ENCODE measurements at regions not wholly inside any gene's neighbourhood (a gene's known extent, or its start where the extent isn't known, plus 50 kb on each side); places are given as distances from the start of the nearest gene placed in this dataset.

DNA sequence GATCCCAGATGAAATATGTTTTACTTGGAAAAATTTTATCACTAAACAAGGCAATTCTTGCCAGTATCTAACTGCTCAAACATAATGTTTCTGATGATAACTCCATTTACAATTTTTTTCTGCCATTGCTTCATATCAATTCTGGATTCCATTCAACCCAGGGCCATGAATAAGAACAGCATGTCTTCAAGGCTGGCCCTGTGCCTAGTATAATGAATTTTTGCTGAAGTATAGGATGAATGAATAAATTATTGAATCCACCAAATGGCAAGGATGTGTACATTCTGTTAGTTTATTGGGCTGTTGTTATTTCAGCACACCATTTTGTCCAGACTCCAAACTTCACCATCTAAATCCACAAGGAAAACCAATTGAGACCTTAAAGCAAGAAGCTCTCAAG is 414.7 kb downstream of the HS3ST3B1 start:
- no peaks in the 10 kb centered on the region for H3K4me1 Mint-ChIP-seq (ENCODE audit: low read depth, unreplicated experiment)
- BruUV-seq (replicated peaks): no TSS peak
- no peak for TF ChIP-seq CTCF (IDR thresholded peaks at IDR 0.05; ENCODE audit: unreplicated experiment)
- intact Hi-C loops (cut with micrococcal nuclease; ENCODE audit: unreplicated experiment): no loop called here
- no peak overlapping the region for H3K4me3 Mint-ChIP-seq (ENCODE audit: low read depth, unreplicated experiment)
- no peaks in the 10 kb centered on the region for H3K36me3 Mint-ChIP-seq (ENCODE audit: insufficient read depth, unreplicated experiment)
- no peak for DNase-seq
- no peak overlapping the region for H3K27ac Mint-ChIP-seq (ENCODE audit: unreplicated experiment)
- no peaks in the 10 kb centered on the region for H3K27me3 Mint-ChIP-seq (ENCODE audit: unreplicated experiment)
- CTCF ChIA-PET: no interaction called here
- H3K9me3 Mint-ChIP-seq (ENCODE audit: low read depth, unreplicated experiment): peaks cover 13% of the 10 kb centered on the region

GRCh38 chr17:14712611-14713021 is 411.7 kb downstream of the HS3ST3B1 start:
- BruUV-seq (replicated peaks): no TSS peak
- no peaks in the 10 kb centered on the region for H3K27me3 Mint-ChIP-seq (ENCODE audit: unreplicated experiment)

GRCh38 chr17:14704121-14704520 is 403.2 kb downstream of the HS3ST3B1 start:
- BruUV-seq (replicated peaks): no TSS peak
- CTCF ChIA-PET: no interaction called here

More at GRCh38 chr17:14712611-14713021, 411.7 kb downstream of the HS3ST3B1 start:
- DNase-seq: no peak
- CTCF ChIA-PET: no interaction called here
- Mint-ChIP-seq H3K9me3 (ENCODE audit: low read depth, unreplicated experiment) (peaks cover 8% of the 10 kb centered on the region), H3K4me3 (ENCODE audit: low read depth, unreplicated experiment) (no peak overlapping the region), H3K27ac (ENCODE audit: unreplicated experiment) (no peak overlapping the region), H3K36me3 (ENCODE audit: insufficient read depth, unreplicated experiment) (no peaks in the 10 kb centered on the region), H3K4me1 (ENCODE audit: low read depth, unreplicated experiment) (no peaks in the 10 kb centered on the region)
- intact Hi-C loops (cut with micrococcal nuclease; ENCODE audit: unreplicated experiment): no loop called here
- no peak for TF ChIP-seq CTCF (IDR thresholded peaks at IDR 0.05; ENCODE audit: unreplicated experiment)

DNA sequence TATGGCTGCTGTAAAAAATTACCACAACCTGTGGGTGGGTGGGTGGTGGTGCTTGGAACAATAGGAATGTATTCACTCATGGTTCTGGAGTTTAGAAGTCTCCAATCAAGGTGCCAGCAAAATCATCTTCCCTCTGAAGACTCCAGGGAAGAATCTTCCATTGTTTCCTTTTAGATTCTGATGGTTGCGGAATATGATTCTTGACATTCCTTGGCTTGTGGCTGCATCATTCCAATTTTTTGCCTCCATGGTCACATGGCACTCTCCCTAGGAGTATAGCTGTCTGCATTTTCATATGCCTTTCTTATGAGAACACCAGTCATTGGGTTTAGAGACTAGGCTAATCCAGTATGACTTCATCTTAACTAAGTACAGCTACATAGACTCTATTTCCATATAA is 401.0 kb downstream of the HS3ST3B1 start:
- Mint-ChIP-seq H3K4me3 (ENCODE audit: low read depth, unreplicated experiment) (no peak overlapping the region), H3K4me1 (ENCODE audit: low read depth, unreplicated experiment) (no peaks in the 10 kb centered on the region), H3K36me3 (ENCODE audit: insufficient read depth, unreplicated experiment) (no peaks in the 10 kb centered on the region), H3K9me3 (ENCODE audit: low read depth, unreplicated experiment) (peaks cover 2% of the 10 kb centered on the region), H3K27me3 (ENCODE audit: unreplicated experiment) (no peaks in the 10 kb centered on the region), H3K27ac (ENCODE audit: unreplicated experiment) (no peak overlapping the region)
- intact Hi-C loops (cut with micrococcal nuclease; ENCODE audit: unreplicated experiment): no loop called here
- no TSS peak for BruUV-seq (replicated peaks)
- no peak for DNase-seq
- no peak for TF ChIP-seq CTCF (IDR thresholded peaks at IDR 0.05; ENCODE audit: unreplicated experiment)
- CTCF ChIA-PET: no interaction called here

More at GRCh38 chr17:14704121-14704520, 403.2 kb downstream of the HS3ST3B1 start:
- no peaks in the 10 kb centered on the region for H3K4me1 Mint-ChIP-seq (ENCODE audit: low read depth, unreplicated experiment)
- no peak for TF ChIP-seq CTCF (IDR thresholded peaks at IDR 0.05; ENCODE audit: unreplicated experiment)
- no peaks in the 10 kb centered on the region for H3K27me3 Mint-ChIP-seq (ENCODE audit: unreplicated experiment)
- H3K4me3 Mint-ChIP-seq (ENCODE audit: low read depth, unreplicated experiment): no peak overlapping the region
- DNase-seq: no peak
- no peak overlapping the region for H3K27ac Mint-ChIP-seq (ENCODE audit: unreplicated experiment)
- intact Hi-C loops (cut with micrococcal nuclease; ENCODE audit: unreplicated experiment): no loop called here
- H3K36me3 Mint-ChIP-seq (ENCODE audit: insufficient read depth, unreplicated experiment): no peaks in the 10 kb centered on the region
- peaks cover 2% of the 10 kb centered on the region for H3K9me3 Mint-ChIP-seq (ENCODE audit: low read depth, unreplicated experiment)

Data from Calu3 (cell line).